Endothelial cell (in vitro differentiated cells): ENCODE measurements at regions not wholly inside any gene's neighbourhood (a gene's known extent, or its start where the extent isn't known, plus 50 kb on each side); places are given as distances from the start of the nearest gene placed in this dataset.

Experiments used
- DNase-seq: peaks from one replicate; pipeline ENCODE4 v3.0.0; 2021; ENCODE audit warnings: low spot score
- H3K27ac Mint-ChIP-seq: one replicate; pipeline ENCODE4 v1.8.0; 2021; ENCODE audit warnings: mixed read lengths, inconsistent platforms; ENCODE audit not compliant: unreplicated experiment
- H3K27me3 Mint-ChIP-seq: one replicate; pipeline ENCODE4 v1.8.0; 2021; ENCODE audit warnings: mild to moderate bottlenecking, moderate library complexity, mixed read lengths, inconsistent platforms; ENCODE audit not compliant: unreplicated experiment
- H3K36me3 Mint-ChIP-seq: one replicate; pipeline ENCODE4 v1.8.0; 2021; ENCODE audit warnings: mild to moderate bottlenecking, low read depth, mixed read lengths, inconsistent platforms; ENCODE audit not compliant: unreplicated experiment
- H3K4me1 Mint-ChIP-seq: one replicate; pipeline ENCODE4 v1.8.0; 2021; ENCODE audit warnings: mild to moderate bottlenecking, mixed read lengths, inconsistent platforms; ENCODE audit not compliant: unreplicated experiment
- H3K4me3 Mint-ChIP-seq: one replicate; pipeline ENCODE4 v1.8.0; 2021; ENCODE audit warnings: mild to moderate bottlenecking, mixed read lengths, inconsistent platforms; ENCODE audit not compliant: unreplicated experiment
- H3K9me3 Mint-ChIP-seq: one replicate; pipeline ENCODE4 v1.8.0; 2021; ENCODE audit warnings: mixed read lengths, inconsistent platforms; ENCODE audit not compliant: unreplicated experiment
- CTCF ChIP-seq: fragments of 200-600 bp; sonication (generic); IDR thresholded peaks from one replicate; pipeline ENCODE4 v1.5.0; 2021; ENCODE audit warnings: antibody characterized with exemption; ENCODE audit not compliant: unreplicated experiment

- Mint-ChIP-seq H3K27ac (no peak overlapping the region), H3K4me1 (no peaks in the 10 kb centered on the region), H3K27me3 (no peaks in the 10 kb centered on the region), H3K9me3 (no peaks in the 10 kb centered on the region), H3K4me3 (no peak overlapping the region), H3K36me3 (no peaks in the 10 kb centered on the region)
- TF ChIP-seq CTCF: no peak
- no peak for DNase-seq
Observed at GRCh38 chr2:144922519-144922918, 402.6 kb upstream of the ZEB2 start.

DNA sequence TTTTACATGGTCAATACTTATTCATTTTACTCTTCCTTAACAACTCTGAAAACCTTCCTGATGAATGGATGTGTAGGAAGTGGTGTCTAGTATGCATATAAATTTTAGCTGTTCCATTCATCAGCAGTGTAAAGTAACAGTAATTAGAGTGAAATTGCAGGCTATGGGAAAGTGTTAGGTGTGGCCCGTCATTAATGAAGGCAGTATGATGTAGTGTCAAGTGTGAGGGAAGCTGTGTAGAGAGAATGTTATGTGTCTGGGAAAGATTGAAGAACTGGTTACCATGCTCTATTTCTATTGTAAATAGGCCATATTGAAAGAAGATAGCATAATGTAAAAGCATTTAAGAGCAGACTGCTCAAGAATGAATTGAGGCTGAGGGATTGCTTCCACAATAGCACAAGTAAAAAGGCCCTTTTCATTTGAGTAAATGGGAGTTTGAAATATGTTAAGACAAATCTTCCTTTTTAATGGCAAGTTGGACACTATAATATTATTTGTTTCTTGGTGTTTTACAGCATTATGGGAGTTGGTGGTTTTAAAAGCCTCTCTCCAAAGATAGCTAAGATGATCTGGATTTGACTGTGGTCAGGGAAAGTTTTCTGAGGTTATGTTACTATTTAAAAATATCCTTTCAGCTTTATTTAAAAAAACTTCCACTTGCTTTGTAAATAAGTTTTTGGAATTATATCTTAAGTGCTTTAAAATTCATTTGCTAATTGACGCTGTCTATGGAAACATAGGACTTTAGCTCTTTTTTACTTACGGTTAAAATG lies 401.0 kb upstream of the ZEB2 start:
- no peak for TF ChIP-seq CTCF
- Mint-ChIP-seq H3K27me3 (no peaks in the 10 kb centered on the region), H3K9me3 (no peaks in the 10 kb centered on the region), H3K4me1 (no peaks in the 10 kb centered on the region), H3K27ac (no peak overlapping the region), H3K4me3 (no peak overlapping the region), H3K36me3 (no peaks in the 10 kb centered on the region)
- DNase-seq: no peak

- Mint-ChIP-seq H3K36me3 (no peaks in the 10 kb centered on the region), H3K27me3 (peaks cover 1% of the 10 kb centered on the region), H3K9me3 (no peaks in the 10 kb centered on the region), H3K27ac (no peak overlapping the region), H3K4me1 (no peaks in the 10 kb centered on the region), H3K4me3 (no peak overlapping the region)
- DNase-seq: no peak
- no peak for TF ChIP-seq CTCF
Observed at GRCh38 chr2:144914622-144915318, 394.9 kb upstream of the ZEB2 start.

DNA sequence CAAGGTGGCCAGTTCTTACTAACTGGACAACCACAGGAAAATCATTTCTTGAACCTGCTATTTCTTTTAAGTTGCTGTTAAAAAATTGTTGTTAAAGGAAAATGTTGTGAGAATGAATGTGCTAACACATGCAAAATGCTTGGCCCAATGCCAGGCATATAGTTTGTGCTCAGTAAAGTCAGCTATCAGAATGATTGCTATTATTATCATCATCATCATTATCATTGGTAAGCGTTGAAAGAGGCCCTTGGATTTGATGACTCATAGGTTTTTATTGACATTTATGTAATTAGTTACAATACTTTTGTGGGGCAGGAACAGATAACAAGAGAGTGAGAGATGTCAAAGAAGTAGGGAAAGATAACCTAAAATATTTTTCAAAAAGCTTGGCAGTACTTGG lies 394.2 kb upstream of the ZEB2 start:
- H3K36me3 Mint-ChIP-seq: no peaks in the 10 kb centered on the region
- H3K27ac Mint-ChIP-seq: no peak overlapping the region
- no peak overlapping the region for H3K4me3 Mint-ChIP-seq
- no peak for TF ChIP-seq CTCF
- no peaks in the 10 kb centered on the region for H3K4me1 Mint-ChIP-seq
- peaks cover 1% of the 10 kb centered on the region for H3K27me3 Mint-ChIP-seq
- H3K9me3 Mint-ChIP-seq: no peaks in the 10 kb centered on the region
- DNase-seq: no peak

- no peak for DNase-seq
Observed at GRCh38 chr2:144912206-144912605, 392.3 kb upstream of the ZEB2 start.

More at GRCh38 chr2:144912206-144912605, 392.3 kb upstream of the ZEB2 start:
- Mint-ChIP-seq H3K9me3 (no peaks in the 10 kb centered on the region), H3K27ac (no peak overlapping the region), H3K4me3 (no peak overlapping the region), H3K36me3 (no peaks in the 10 kb centered on the region), H3K4me1 (no peaks in the 10 kb centered on the region), H3K27me3 (peaks cover 1% of the 10 kb centered on the region)
- TF ChIP-seq CTCF: no peak
